Right ventricle myocardium superior (tissue), 1 donor: ENCODE measurements at regions not wholly inside any gene's neighbourhood (a gene's known extent, or its start where the extent isn't known, plus 50 kb on each side); places are given as distances from the start of the nearest gene placed in this dataset.
"Not testable (repeated sequence)": the region's sequence is repeated elsewhere in the genome, so short reads cannot be mapped to it uniquely, and the experiment has no call there.

Source experiments
- ATAC-seq: fragments of 200-7000 bp; cut with Tn5 transposase; one replicate; pipeline ENCODE4 v1.9.1; 2020; ENCODE audit warnings: mild to moderate bottlenecking; ENCODE audit not compliant: poor library complexity
- DNase-seq: peaks from one replicate; pipeline ENCODE4 v3.0.0-alpha.2; 2020
- intact Hi-C: fragments of 100-400 bp; cut with DNase I; formaldehyde crosslinking; loops from one replicate; pipeline ENCODE4 v1.11.2; 2022
- donor health status: DM: no; HTN: yes; CAD: no; lungs with severe emphysema.

- DNase-seq, intact Hi-C loops, ATAC-seq: not testable (repeated sequence)
These were observed 238.9 kb downstream of the ANKRD30BL start for GRCh38 chr2:131922854-131923253.
